ENCODE measurements at regions not wholly inside any gene's neighbourhood (a gene's known extent, or its start where the extent isn't known, plus 50 kb on each side); places are given as distances from the start of the nearest gene placed in this dataset.

GRCh38 chr2:2653231-2653630 lies 322.2 kb upstream of the MYT1L start:
- WGBS (ENCODE audit: insufficient coverage, low coverage, missing lambda C conversion rate) = 0% methylated on average over 5 of the region's 5 CpGs
- intact Hi-C loops (cut with micrococcal nuclease) = no loop called here
- in situ Hi-C loops (cut with MboI) = no loop called here
- no peaks in the 10 kb centered on the region for H3K79me2 ChIP-seq (ENCODE audit: control insufficient read depth, insufficient read depth, low read length)
- no peaks in the 10 kb centered on the region for H4K20me1 ChIP-seq (replicated peaks; ENCODE audit: control insufficient read depth, insufficient read depth, low read length)
- no peaks in the 10 kb centered on the region for H3K4me1 ChIP-seq (replicated peaks in 1 of 2; ENCODE audit: control insufficient read depth in 2 of 2, insufficient read depth in 2 of 2, low read length in 2 of 2)
- H3K9me3 ChIP-seq (replicated peaks; ENCODE audit: control insufficient read depth, insufficient read depth, low read depth, low read length) = no peaks in the 10 kb centered on the region
- no peak overlapping the region for H3K4me3 ChIP-seq
- H3K9ac ChIP-seq (ENCODE audit: insufficient read depth in 1 of 2, low read depth in 2 of 2, low read length in 2 of 2) = no peak overlapping the region
- H3K36me3 ChIP-seq (ENCODE audit: control insufficient read depth, insufficient read depth, low read length) = no peaks in the 10 kb centered on the region
- no peak overlapping the region for H3K4me2 ChIP-seq (ENCODE audit: insufficient read depth, low read length)
- H3K27me3 ChIP-seq (ENCODE audit: control insufficient read depth in 2 of 2, insufficient read depth in 2 of 2, low read length in 2 of 2) = peaks cover 0 to 30% of the 10 kb centered on the region in 2 experiments; a peak in 3 of 5 replicates
- TF ChIP-seq CBX8 (IDR thresholded peaks at IDR 0.05; ENCODE audit: borderline replicate concordance, extremely low read depth, low read depth, low read length, poor library complexity, severe bottlenecking) (no peak), FOXJ2 (tag; IDR thresholded peaks at IDR 0.05) (no peak), MTA3 (IDR thresholded peaks at IDR 0.05; ENCODE audit: borderline replicate concordance) (no peak), ZC3H8 (IDR thresholded peaks at IDR 0.05) (no peak), SNAPC5 (CRISPR knock-in tag; IDR thresholded peaks at IDR 0.05) (no peak), HMG20B (CRISPR knock-in tag; IDR thresholded peaks at IDR 0.05) (no peak), HDAC8 (tag; IDR thresholded peaks at IDR 0.05) (no peak), KAT8 (IDR thresholded peaks at IDR 0.05; ENCODE audit: low read depth) (no peak), GTF3C2 (IDR thresholded peaks at IDR 0.05; ENCODE audit: borderline replicate concordance, extremely low read depth, insufficient read length) (no peak), WHSC1 (IDR thresholded peaks at IDR 0.05; ENCODE audit: low read length) (no peak), DMBX1 (CRISPR knock-in tag; IDR thresholded peaks at IDR 0.05; ENCODE audit: borderline replicate concordance) (no peak)
- DNase-seq (ENCODE audit: extremely low read depth in 1 of 4, low spot score in 3 of 4) = no peak
- ATAC-seq = no peak
- no peak for FAIRE-seq
- no peak overlapping the region for H2AFZ ChIP-seq (ENCODE audit: low read depth, low read length)
- no peak overlapping the region for H3K27ac ChIP-seq (ENCODE audit: extremely low read depth, low read depth, low read length)
- ChIA-PET POLR2A (interaction anchor here (1.4 kb wide), 1 partner anchor 137 kb away, joined by 3 read pairs; no protein-coding TSS in a partner anchor), CTCF (ENCODE audit: low intra/inter-chr PET ratio) (no interaction called here)
- BruUV-seq (replicated peaks) = no TSS peak
- H3K9me1 ChIP-seq (ENCODE audit: control insufficient read depth, insufficient read depth, low read length) = no peaks in the 10 kb centered on the region

Measured in K562 (cell line).